Activated T-helper 1 cell treated with Interleukin-2 at 50 U/mL for 16 hours (primary cell): ENCODE measurements at regions not wholly inside any gene's neighbourhood (a gene's known extent, or its start where the extent isn't known, plus 50 kb on each side); places are given as distances from the start of the nearest gene placed in this dataset.

Experiments used
- DNase-seq: peaks from one replicate; pipeline ENCODE4 v3.0.0-alpha.2; 2020; ENCODE audit warnings: low read depth

GRCh38 chr5:158644301-158644700, 455.4 kb downstream of the EBF1 start:
- DNase-seq, result no peak

DNA sequence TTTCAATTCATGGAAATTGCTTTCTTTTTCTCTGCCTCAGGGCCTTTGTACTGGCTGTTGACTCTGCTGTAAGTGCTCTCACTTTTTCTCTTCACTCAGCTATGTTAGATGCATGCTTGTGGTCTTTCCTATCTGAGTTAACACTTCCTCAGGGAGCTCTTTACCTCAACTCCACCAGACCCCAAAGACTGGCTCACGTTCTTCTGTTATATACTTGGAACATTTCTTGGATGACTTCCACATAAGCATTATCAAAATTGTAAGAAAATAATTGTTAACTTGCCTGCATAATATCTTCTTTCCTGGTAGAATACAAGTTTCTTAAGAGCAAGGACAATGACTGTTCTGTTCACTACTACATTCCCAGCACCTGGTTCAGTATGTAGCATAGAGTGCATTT, 455.9 kb downstream of the EBF1 start:
- no peak for DNase-seq

DNA sequence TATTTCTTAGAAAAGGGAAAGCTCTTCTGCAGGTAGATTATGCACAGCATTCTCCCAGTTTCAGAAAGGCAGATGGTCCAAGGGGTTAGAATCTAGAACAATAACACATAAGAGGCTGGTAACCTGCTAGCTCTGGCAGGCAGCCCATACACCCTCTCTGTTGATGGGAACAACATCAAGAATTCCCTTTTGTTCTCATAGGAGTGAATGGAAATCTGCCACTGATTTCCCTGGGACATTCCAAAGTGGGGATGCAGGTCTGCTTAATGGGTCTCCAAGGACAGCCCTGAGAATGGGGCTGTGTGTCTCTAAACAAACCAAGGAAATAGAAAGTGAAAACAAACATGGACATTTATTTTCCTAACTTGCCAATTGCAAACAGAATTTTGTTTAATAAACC, 456.8 kb downstream of the EBF1 start:
- no peak for DNase-seq

GRCh38 chr5:158641016-158641415, 458.7 kb downstream of the EBF1 start:
- DNase-seq, result no peak

- no peak for DNase-seq
Observed at GRCh38 chr5:158640593-158640980, 459.1 kb downstream of the EBF1 start.

DNA sequence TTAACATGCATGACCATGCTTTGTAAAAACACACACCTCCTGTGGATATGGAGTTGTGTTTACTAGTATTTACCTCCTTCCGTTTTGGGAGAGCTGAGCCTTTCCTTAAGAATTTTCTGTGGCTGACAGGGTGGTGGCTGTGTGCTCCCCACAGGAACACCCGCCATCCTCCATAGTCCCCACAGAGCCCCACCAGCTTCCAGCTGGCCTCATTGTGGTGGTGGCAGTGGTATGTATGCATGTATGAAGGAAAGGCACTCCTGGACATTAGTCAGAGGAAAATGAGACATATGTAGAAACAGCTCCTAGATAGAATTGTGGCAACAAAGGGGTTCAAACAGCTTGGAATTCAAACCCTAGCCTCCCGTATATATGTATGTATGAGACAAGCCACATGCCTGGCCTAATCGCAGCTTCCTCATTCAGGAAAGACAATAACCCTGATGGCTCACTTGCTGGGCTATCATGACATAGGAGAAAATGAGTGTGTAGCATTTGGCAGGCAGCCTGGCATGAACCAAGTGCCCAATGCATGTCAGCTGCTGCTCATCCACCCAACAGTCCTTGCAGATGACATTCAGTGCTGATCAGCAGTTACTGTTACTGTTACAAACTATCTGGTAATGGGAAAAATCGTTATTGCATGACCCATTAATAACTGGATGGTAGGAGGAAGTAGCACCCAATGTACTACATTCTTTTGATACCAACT, 459.7 kb downstream of the EBF1 start:
- DNase-seq, result no peak

GRCh38 chr5:158638396-158638795, 461.3 kb downstream of the EBF1 start:
- DNase-seq, result no peak

DNA sequence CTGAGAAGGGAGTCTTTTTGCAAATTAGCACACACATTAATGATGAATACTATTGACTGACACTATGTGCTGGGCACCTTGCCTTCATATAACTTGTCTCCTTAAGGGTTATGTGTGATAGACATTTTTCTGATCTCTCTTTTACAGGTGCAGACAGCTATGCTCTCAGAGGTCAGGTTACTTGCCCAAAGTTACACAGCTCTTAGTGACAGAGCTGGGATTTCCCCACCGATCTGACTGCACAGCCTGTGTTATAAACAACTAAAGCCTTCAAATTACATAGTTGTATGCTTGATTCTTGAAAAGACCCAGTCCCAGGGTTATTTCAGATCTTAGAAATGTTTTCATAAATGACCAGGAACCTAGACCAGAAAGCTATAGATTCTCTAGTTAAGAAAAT, 462.7 kb downstream of the EBF1 start:
- no peak for DNase-seq

- no peak for DNase-seq
Observed at GRCh38 chr5:158635565-158635964, 464.2 kb downstream of the EBF1 start.

GRCh38 chr5:158634714-158635113, 465.0 kb downstream of the EBF1 start:
- no peak for DNase-seq

DNA sequence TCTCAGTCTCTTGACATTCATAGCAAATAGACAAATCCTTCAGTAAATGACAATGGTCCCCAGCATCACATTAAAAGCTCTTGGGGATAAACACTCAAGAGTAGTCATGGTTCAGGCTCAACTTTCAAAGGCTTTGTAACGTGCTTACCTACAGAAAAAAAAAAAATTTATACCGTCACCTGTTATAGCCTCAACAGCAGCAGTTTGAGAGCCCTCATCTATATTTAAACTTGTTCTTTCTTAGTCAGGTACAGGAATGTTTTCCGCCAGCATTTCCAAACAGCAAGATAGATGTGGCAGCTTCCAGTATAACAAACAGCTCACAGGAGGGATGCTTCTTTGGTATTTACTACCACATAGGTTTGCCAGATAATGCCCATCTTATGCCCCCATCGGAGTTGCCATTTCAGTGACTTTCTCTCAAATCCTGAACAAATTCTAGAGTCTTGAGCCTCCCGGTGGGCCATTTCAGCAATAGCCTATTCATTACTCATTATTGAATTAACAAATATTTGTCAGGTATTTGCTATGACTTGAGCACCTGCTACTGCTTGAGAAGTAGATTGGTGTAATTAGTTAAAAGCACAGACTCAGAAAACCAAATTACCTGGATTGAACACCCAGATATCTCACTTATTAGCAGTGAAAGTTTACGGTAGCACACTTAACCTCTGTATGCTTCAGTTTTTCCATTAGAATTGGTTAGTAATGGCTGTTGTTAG, 470.0 kb downstream of the EBF1 start:
- DNase-seq, result no peak

- no peak for DNase-seq
Observed at GRCh38 chr5:158626718-158627117, 473.0 kb downstream of the EBF1 start.

DNA sequence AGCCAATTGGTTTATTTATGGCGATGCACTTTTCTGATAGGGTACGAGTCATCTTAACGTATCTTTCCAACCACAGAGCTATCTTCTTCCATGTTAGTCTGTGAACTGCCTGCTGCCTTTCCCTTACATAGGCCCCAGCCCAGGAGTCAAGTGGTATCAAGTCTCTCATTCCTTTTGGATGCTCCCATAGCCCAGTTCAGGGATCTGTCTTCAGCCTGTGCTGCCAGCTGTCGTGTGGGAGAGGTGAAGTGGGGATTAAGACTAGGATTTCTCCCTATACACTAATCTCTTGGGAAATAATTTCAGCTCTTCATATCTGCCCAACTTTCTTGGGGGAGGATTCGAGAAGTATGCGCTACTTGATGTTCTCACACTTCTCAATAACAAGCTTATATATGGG, 475.7 kb downstream of the EBF1 start:
- DNase-seq, result no peak

DNA sequence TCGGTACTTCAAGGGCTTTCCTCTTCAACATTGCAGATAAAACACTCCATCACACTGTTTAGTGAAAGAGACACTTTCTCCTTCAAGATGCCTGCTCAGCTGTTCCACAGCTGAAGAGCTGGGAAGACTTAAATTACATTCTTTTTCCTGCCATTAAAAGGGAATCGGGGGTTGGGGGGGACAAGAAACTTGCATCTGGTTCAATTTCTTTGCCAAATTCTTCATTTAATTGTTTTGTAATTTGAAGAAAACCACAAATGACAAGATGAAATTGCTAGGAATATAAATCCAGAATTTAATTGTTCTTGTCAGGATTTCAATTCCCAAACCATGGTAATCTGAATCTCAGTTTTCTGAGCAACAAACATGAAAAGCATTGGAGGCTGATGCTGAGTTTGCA, 478.3 kb downstream of the EBF1 start:
- DNase-seq, result no peak

DNA sequence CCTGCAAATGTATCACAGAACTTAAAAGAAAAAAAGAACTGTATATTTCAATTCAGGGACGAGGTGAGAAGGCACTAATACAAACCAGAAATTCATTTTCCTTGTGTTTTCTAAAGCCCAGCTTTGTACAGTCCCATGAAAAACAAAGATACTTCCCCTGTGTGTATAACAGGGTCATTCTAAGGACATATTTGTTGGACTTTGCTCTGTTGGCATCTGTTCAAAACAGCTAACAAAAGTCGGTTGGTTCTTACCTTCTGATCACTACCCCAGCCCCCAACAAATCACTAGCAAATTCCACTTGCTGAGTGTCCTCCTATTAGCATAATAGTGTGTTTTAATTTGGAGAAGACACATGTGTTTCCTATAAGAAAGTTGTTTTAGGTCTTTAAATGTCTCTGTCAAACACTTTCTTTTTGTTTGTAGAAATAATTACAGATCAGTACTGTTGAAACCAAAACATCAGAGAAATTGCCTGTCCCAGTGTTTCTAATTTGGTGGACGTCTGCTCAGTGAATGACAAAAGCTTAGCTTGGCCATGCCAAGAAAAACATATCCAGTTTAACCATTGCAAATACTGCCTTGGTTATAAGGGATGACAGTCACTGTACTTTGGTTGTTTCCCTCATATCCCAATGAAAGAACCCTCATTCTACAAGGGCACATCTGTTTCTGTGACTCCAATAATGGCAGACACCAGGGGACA, 480.5 kb downstream of the EBF1 start:
- DNase-seq, result no peak

DNA sequence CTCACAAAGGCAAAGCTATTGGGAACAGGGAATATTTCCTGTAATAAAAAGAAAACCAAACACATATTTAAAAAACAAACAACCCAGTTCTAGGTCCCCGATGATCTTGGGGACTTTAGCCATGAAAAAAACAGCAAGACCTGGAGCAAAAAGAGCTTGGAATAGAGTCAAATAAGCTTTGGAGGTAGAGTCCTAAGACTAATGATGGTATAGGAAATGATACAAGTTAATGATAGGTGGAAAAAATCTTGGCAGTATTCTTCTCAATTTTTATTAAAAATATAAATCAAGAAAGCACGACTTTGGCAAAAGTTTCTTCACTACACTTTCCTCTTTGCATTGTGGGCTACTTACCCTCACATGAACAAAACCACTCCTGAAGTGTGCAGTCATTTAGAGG, 481.5 kb downstream of the EBF1 start:
- no peak for DNase-seq

GRCh38 chr5:158616707-158617106, 483.0 kb downstream of the EBF1 start:
- DNase-seq, result no peak

- DNase-seq, result no peak
Observed at GRCh38 chr5:158614951-158615350, 484.8 kb downstream of the EBF1 start.

DNA sequence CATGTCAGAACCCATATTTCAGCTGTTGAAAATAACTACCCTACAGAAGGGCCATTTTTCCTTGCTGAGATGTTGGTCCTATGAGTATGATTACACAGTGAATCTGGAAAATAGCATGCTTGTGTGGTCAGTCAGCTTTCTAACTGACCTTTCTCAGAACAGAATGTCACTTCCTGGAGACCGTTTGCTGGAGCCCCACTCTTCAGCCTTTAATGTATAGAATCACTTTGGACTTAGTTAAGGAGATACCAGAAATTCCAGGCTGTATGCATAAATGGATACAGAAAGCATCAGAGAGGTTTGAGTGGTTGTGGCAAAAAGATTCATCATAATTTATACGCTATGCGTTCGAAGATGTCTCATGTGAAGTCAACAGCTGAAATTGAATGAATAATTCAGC, 488.1 kb downstream of the EBF1 start:
- DNase-seq, result no peak

- DNase-seq, result no peak
Observed at GRCh38 chr5:158610051-158610415, 489.7 kb downstream of the EBF1 start.

- DNase-seq, result no peak
Observed at GRCh38 chr5:158609333-158610050, 490.2 kb downstream of the EBF1 start.

GRCh38 chr5:158607088-158607487, 492.6 kb downstream of the EBF1 start:
- no peak for DNase-seq

- no peak for DNase-seq
Observed at GRCh38 chr5:158606233-158606632, 493.5 kb downstream of the EBF1 start.
